K562 (cell line): ENCODE measurements at regions not wholly inside any gene's neighbourhood (a gene's known extent, or its start where the extent isn't known, plus 50 kb on each side); places are given as distances from the start of the nearest gene placed in this dataset.

Experiments used
- ATF2 ChIP-seq: sonication (generic); formaldehyde crosslinking; IDR thresholded peaks from 2 replicates; pipeline ENCODE4 v1.8.1; 2022; ENCODE audit warnings: missing genetic modification reagents
- BCOR ChIP-seq: fragments of 450-650 bp; IDR thresholded peaks from 2 replicates; pipeline ENCODE4 v1.6.1; 2016
- CREB5 ChIP-seq: fragments of 250-450 bp; sonication (Bioruptor Pico); IDR thresholded peaks from 2 replicates; pipeline ENCODE4 v1.5.0; 2020; ENCODE audit warnings: mild to moderate bottlenecking
- FOS ChIP-seq: IDR thresholded peaks from 3 replicates; pipeline ENCODE4 v1.6.1; 2011; ENCODE audit not compliant: insufficient read length; ENCODE audit errors: extremely low read depth
- FOXJ2 ChIP-seq: fragments of 200-800 bp; sonication (Bioruptor generic); IDR thresholded peaks from 2 replicates; pipeline ENCODE4 v1.6.1; 2016; ENCODE audit warnings: missing genetic modification characterization, missing compliant biosample characterization
- FOXK2 ChIP-seq, 2 experiments: fragments of 450-650 bp; IDR thresholded peaks in 1 of 2; conservative IDR thresholded peaks in 1 of 2; 2 replicates each; pipeline ENCODE4 v1.6.1; 2016; ENCODE audit warnings: low read depth in 2 of 2, mild to moderate bottlenecking in 1 of 2
- GATAD2B ChIP-seq: fragments of 450-650 bp; IDR thresholded peaks from 2 replicates; pipeline ENCODE4 v1.6.1; 2017; ENCODE audit warnings: mild to moderate bottlenecking, borderline replicate concordance
- HDAC6 ChIP-seq: IDR thresholded peaks from 2 replicates; pipeline ENCODE4 v1.6.1; 2012; ENCODE audit warnings: low read depth, mild to moderate bottlenecking, control low read depth, inconsistent platforms, low read length, moderate library complexity
- RCOR1 ChIP-seq, 2 experiments: IDR thresholded peaks; 2 replicates each; pipeline ENCODE4 v1.6.1; 2012; ENCODE audit warnings: low read depth in 2 of 2, low read length in 2 of 2, borderline replicate concordance in 1 of 2, improper control_type of control experiment in 1 of 2
- SAP30 ChIP-seq: fragments of 200-600 bp; sonication (generic); IDR thresholded peaks from 2 replicates; pipeline ENCODE4 v1.6.1; 2012; ENCODE audit warnings: borderline replicate concordance, low read depth, mild to moderate bottlenecking, moderate library complexity, low read length, control low read depth, inconsistent platforms; ENCODE audit not compliant: insufficient read depth, poor library complexity, severe bottlenecking
- TAL1 ChIP-seq: fragments of 450-650 bp; IDR thresholded peaks from 2 replicates; pipeline ENCODE4 v1.6.1; 2016; ENCODE audit warnings: mild to moderate bottlenecking
- ZBTB49 ChIP-seq: sonication (generic); formaldehyde crosslinking; IDR thresholded peaks from 2 replicates; pipeline ENCODE4 v1.8.0; 2022; ENCODE audit warnings: missing genetic modification reagents, mild to moderate bottlenecking, borderline replicate concordance
- ZNF609 ChIP-seq: sonication (generic); formaldehyde crosslinking; IDR thresholded peaks from 2 replicates; pipeline ENCODE4 v1.8.1; 2023; ENCODE audit warnings: missing genetic modification reagents, mild to moderate bottlenecking, borderline replicate concordance
- ZNF740 ChIP-seq, 3 experiments: fragments of 200-800 bp in 1 of 3; sonication (Bioruptor generic) in 1 of 3; sonication (generic) in 1 of 3; formaldehyde crosslinking in 1 of 3; IDR thresholded peaks; 2 replicates each; pipeline versions ENCODE4 v1.6.1 to v1.8.0; 2016 to 2022; ENCODE audit warnings: mild to moderate bottlenecking in 2 of 3, missing compliant biosample characterization in 2 of 3, missing genetic modification characterization in 2 of 3, missing genetic modification reagents in 1 of 3

- no peak for TF ChIP-seq ZNF609 (CRISPR knock-in tag)
- 0 out of 2 replicates have a peak, but pooled peaks have one; percentile 56 for TF ChIP-seq ATF2 (CRISPR knock-in tag)
- TF ChIP-seq RCOR1 (IDR thresholded peaks at IDR 0.05; ENCODE audit: borderline replicate concordance in 1 of 2, low read depth in 2 of 2, low read length in 2 of 2), result peak in 1 of 2 experiments; percentile 83; a peak in 2 of 4 replicates
- TF ChIP-seq HDAC6, result no peak
- TF ChIP-seq FOXK2 (conservative IDR thresholded peaks at IDR 0.05 in 1 of 2, IDR thresholded peaks at IDR 0.05 in 1 of 2; ENCODE audit: low read depth in 2 of 2), result peak; percentile 65 to 78
- TF ChIP-seq FOXJ2 (tag), result no peak
- peak; percentile 88; the same call in 1 of the 2 replicates for TF ChIP-seq GATAD2B
- no peak for TF ChIP-seq CREB5 (CRISPR knock-in tag)
- peak; percentile 74 for TF ChIP-seq TAL1
- no peak for TF ChIP-seq SAP30
- TF ChIP-seq BCOR, result peak; percentile 61
- 0 out of 2 replicates have a peak, but pooled peaks have one; percentile 41 for TF ChIP-seq ZNF740 (CRISPR knock-in tag; IDR thresholded peaks at IDR 0.05)
- TF ChIP-seq ZNF740 (tag; IDR thresholded peaks at IDR 0.05), result peak in 1 of 2 experiments; percentile 76; a peak in 1 of 4 replicates
- TF ChIP-seq ZBTB49, result 0 out of 2 replicates have a peak, but pooled peaks have one; percentile 64
- TF ChIP-seq FOS, result peak; percentile 90
Observed at GRCh38 chr18:22667616-22668422, 250.1 kb upstream of the CTAGE1 start (continued).
